T-helper 17 cell (primary cell): ENCODE measurements at regions not wholly inside any gene's neighbourhood (a gene's known extent, or its start where the extent isn't known, plus 50 kb on each side); places are given as distances from the start of the nearest gene placed in this dataset.

Experiments
- ATAC-seq: fragments of 150-1000 bp; cut with Tn5 transposase; 2 replicates; pipeline ENCODE4 v1.10.0; 2021; ENCODE audit warnings: mild to moderate bottlenecking, moderate library complexity
- DNase-seq, 3 donors: peaks; one replicate each; pipeline versions ENCODE4 v3.0.0 to v3.0.0-alpha.2; 2020 to 2021
- H3K9me3 ChIP-seq: one replicate; pipeline ENCODE4 v1.7.0; 2013; ENCODE audit warnings: low read length, mild to moderate bottlenecking; ENCODE audit not compliant: control insufficient read depth, poor library complexity, severe bottlenecking
- H3K27ac Mint-ChIP-seq: one replicate; pipeline ENCODE4 v1.8.0; 2022; ENCODE audit warnings: mild to moderate bottlenecking, moderate library complexity, mixed read lengths
- H3K27me3 Mint-ChIP-seq: one replicate; pipeline ENCODE4 v1.8.0; 2022; ENCODE audit warnings: mixed read lengths
- H3K36me3 Mint-ChIP-seq: one replicate; pipeline ENCODE4 v1.8.0; 2022; ENCODE audit warnings: low read depth, mixed read lengths
- H3K4me1 Mint-ChIP-seq: one replicate; pipeline ENCODE4 v1.8.0; 2022; ENCODE audit warnings: mild to moderate bottlenecking, mixed read lengths
- H3K4me3 Mint-ChIP-seq: one replicate; pipeline ENCODE4 v1.8.0; 2022; ENCODE audit warnings: mild to moderate bottlenecking, moderate library complexity, mixed read lengths

GRCh38 chr9:86893811-86894490, 53.4 kb downstream of the GAS1 start:
- ATAC-seq, result no peak
- H3K9me3 ChIP-seq, result no peaks in the 10 kb centered on the region
- no peak overlapping the region for H3K4me3 Mint-ChIP-seq
- H3K27ac Mint-ChIP-seq, result no peak overlapping the region
- H3K36me3 Mint-ChIP-seq, result no peaks in the 10 kb centered on the region
- no peaks in the 10 kb centered on the region for H3K4me1 Mint-ChIP-seq
- H3K27me3 Mint-ChIP-seq, result peaks cover 14% of the 10 kb centered on the region
- DNase-seq, result no peak

GRCh38 chr9:86892576-86892975, 54.7 kb downstream of the GAS1 start:
- Mint-ChIP-seq H3K27me3 (peaks cover 13% of the 10 kb centered on the region), H3K4me1 (no peaks in the 10 kb centered on the region), H3K27ac (no peak overlapping the region), H3K36me3 (no peaks in the 10 kb centered on the region), H3K4me3 (no peak overlapping the region)
- DNase-seq (no peak), ATAC-seq (no peak)
- H3K9me3 ChIP-seq, result no peaks in the 10 kb centered on the region

- Mint-ChIP-seq H3K4me1 (no peaks in the 10 kb centered on the region), H3K27me3 (peaks cover 8% of the 10 kb centered on the region), H3K27ac (no peak overlapping the region), H3K4me3 (no peak overlapping the region), H3K36me3 (no peaks in the 10 kb centered on the region)
- ATAC-seq (no peak), DNase-seq (no peak)
- no peaks in the 10 kb centered on the region for H3K9me3 ChIP-seq
Measured at GRCh38 chr9:86891886-86892437, 55.3 kb downstream of the GAS1 start.

GRCh38 chr9:86891091-86891490, 56.2 kb downstream of the GAS1 start:
- H3K9me3 ChIP-seq, result no peaks in the 10 kb centered on the region
- ATAC-seq (no peak), DNase-seq (no peak)
- no peak overlapping the region for H3K27ac Mint-ChIP-seq
- H3K36me3 Mint-ChIP-seq, result no peaks in the 10 kb centered on the region
- peaks cover 13% of the 10 kb centered on the region for H3K27me3 Mint-ChIP-seq
- H3K4me3 Mint-ChIP-seq, result no peak overlapping the region
- H3K4me1 Mint-ChIP-seq, result no peaks in the 10 kb centered on the region

GRCh38 chr9:86885232-86885631, 62.1 kb downstream of the GAS1 start:
- ATAC-seq, result no peak
- H3K9me3 ChIP-seq, result no peaks in the 10 kb centered on the region
- H3K4me1 Mint-ChIP-seq, result no peaks in the 10 kb centered on the region
- H3K27ac Mint-ChIP-seq, result no peak overlapping the region
- peaks cover 42% of the 10 kb centered on the region for H3K27me3 Mint-ChIP-seq
- no peak overlapping the region for H3K4me3 Mint-ChIP-seq
- DNase-seq, result no peak
- H3K36me3 Mint-ChIP-seq, result no peaks in the 10 kb centered on the region

- no peak for DNase-seq
- H3K4me1 Mint-ChIP-seq, result no peaks in the 10 kb centered on the region
- peaks cover 12% of the 10 kb centered on the region for H3K27me3 Mint-ChIP-seq
- no peaks in the 10 kb centered on the region for H3K36me3 Mint-ChIP-seq
- no peak overlapping the region for H3K27ac Mint-ChIP-seq
- H3K4me3 Mint-ChIP-seq, result no peak overlapping the region
- no peak for ATAC-seq
- no peaks in the 10 kb centered on the region for H3K9me3 ChIP-seq
Measured at GRCh38 chr9:86876621-86877196, 70.6 kb downstream of the GAS1 start.

GRCh38 chr9:86868616-86869015, 78.7 kb downstream of the GAS1 start:
- Mint-ChIP-seq H3K4me1 (no peaks in the 10 kb centered on the region), H3K4me3 (no peak overlapping the region), H3K27ac (no peak overlapping the region), H3K36me3 (no peaks in the 10 kb centered on the region), H3K27me3 (peaks cover 29% of the 10 kb centered on the region)
- DNase-seq (no peak), ATAC-seq (no peak)
- H3K9me3 ChIP-seq, result no peaks in the 10 kb centered on the region

- no peak overlapping the region for H3K4me3 Mint-ChIP-seq
- H3K27me3 Mint-ChIP-seq, result peaks cover 32% of the 10 kb centered on the region
- no peaks in the 10 kb centered on the region for H3K36me3 Mint-ChIP-seq
- no peak overlapping the region for H3K27ac Mint-ChIP-seq
- no peak for ATAC-seq
- no peaks in the 10 kb centered on the region for H3K9me3 ChIP-seq
- no peaks in the 10 kb centered on the region for H3K4me1 Mint-ChIP-seq
- no peak for DNase-seq
Measured at GRCh38 chr9:86867804-86868313, 79.4 kb downstream of the GAS1 start.

- DNase-seq (no peak), ATAC-seq (no peak)
- Mint-ChIP-seq H3K36me3 (no peaks in the 10 kb centered on the region), H3K27ac (no peak overlapping the region), H3K4me1 (no peaks in the 10 kb centered on the region), H3K27me3 (peaks cover 32% of the 10 kb centered on the region), H3K4me3 (no peak overlapping the region)
- H3K9me3 ChIP-seq, result no peaks in the 10 kb centered on the region
Measured at GRCh38 chr9:86865952-86866351, 81.4 kb downstream of the GAS1 start.

- H3K9me3 ChIP-seq, result no peaks in the 10 kb centered on the region
- DNase-seq (no peak), ATAC-seq (no peak)
- Mint-ChIP-seq H3K4me1 (no peaks in the 10 kb centered on the region), H3K27ac (no peak overlapping the region), H3K36me3 (no peaks in the 10 kb centered on the region), H3K4me3 (no peak overlapping the region), H3K27me3 (peaks cover 25% of the 10 kb centered on the region)
Measured at GRCh38 chr9:86860006-86860405, 87.3 kb downstream of the GAS1 start.

- no peaks in the 10 kb centered on the region for H3K9me3 ChIP-seq
- no peak for ATAC-seq
- Mint-ChIP-seq H3K27ac (no peak overlapping the region), H3K4me1 (no peaks in the 10 kb centered on the region), H3K27me3 (peaks cover 19% of the 10 kb centered on the region), H3K4me3 (no peak overlapping the region), H3K36me3 (no peaks in the 10 kb centered on the region)
- no peak for DNase-seq
Measured at GRCh38 chr9:86859056-86859455, 88.2 kb downstream of the GAS1 start.

GRCh38 chr9:86858009-86858408, 89.3 kb downstream of the GAS1 start:
- no peak overlapping the region for H3K4me3 Mint-ChIP-seq
- ATAC-seq, result no peak
- H3K9me3 ChIP-seq, result no peaks in the 10 kb centered on the region
- DNase-seq, result no peak
- H3K27me3 Mint-ChIP-seq, result peaks cover 19% of the 10 kb centered on the region
- H3K27ac Mint-ChIP-seq, result no peak overlapping the region
- H3K4me1 Mint-ChIP-seq, result no peaks in the 10 kb centered on the region
- H3K36me3 Mint-ChIP-seq, result no peaks in the 10 kb centered on the region

GRCh38 chr9:86856259-86856658, 91.0 kb downstream of the GAS1 start:
- H3K4me1 Mint-ChIP-seq, result no peaks in the 10 kb centered on the region
- H3K27me3 Mint-ChIP-seq, result peaks cover 19% of the 10 kb centered on the region
- H3K36me3 Mint-ChIP-seq, result no peaks in the 10 kb centered on the region
- DNase-seq (no peak), ATAC-seq (no peak)
- H3K27ac Mint-ChIP-seq, result no peak overlapping the region
- no peaks in the 10 kb centered on the region for H3K9me3 ChIP-seq
- no peak overlapping the region for H3K4me3 Mint-ChIP-seq
